B cell (primary cell): ENCODE measurements at regions not wholly inside any gene's neighbourhood (a gene's known extent, or its start where the extent isn't known, plus 50 kb on each side); places are given as distances from the start of the nearest gene placed in this dataset.

ENCODE experiments used
- EZH2 ChIP-seq: IDR thresholded peaks from 2 replicates; pipeline ENCODE4 v1.6.1; 2012; ENCODE audit warnings: borderline replicate concordance, low read depth, mild to moderate bottlenecking, moderate library complexity, low read length; ENCODE audit not compliant: insufficient read depth, poor library complexity, severe bottlenecking
- TF ChIP-seq, protein P1 (sequence below): fragments of 200-600 bp; IDR thresholded peaks from one replicate; pipeline ENCODE4 v1.8.0; 2022; ENCODE audit warnings: antibody characterized with exemption, mild to moderate bottlenecking

DNA sequence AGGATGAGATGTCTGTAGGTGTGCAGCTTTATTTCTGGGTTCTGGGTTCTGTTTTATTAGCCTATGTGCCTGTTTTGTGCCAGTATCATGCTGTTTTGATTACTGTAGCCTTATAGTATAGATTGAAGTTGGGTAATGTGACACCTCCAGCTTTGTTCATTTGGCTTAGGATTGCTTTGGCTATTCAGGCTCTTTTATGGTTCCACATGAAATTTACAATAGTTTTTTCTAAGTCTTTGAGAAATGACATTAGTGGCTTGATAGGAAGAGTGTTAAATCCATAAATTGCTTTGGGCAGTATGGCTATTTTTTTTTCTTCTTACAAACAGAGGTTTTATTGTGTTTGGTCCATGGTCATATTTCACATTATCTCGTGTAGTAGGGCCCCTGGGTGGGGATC lies 285.8 kb upstream of the GADL1 start:
- TF ChIP-seq, protein P1, sequence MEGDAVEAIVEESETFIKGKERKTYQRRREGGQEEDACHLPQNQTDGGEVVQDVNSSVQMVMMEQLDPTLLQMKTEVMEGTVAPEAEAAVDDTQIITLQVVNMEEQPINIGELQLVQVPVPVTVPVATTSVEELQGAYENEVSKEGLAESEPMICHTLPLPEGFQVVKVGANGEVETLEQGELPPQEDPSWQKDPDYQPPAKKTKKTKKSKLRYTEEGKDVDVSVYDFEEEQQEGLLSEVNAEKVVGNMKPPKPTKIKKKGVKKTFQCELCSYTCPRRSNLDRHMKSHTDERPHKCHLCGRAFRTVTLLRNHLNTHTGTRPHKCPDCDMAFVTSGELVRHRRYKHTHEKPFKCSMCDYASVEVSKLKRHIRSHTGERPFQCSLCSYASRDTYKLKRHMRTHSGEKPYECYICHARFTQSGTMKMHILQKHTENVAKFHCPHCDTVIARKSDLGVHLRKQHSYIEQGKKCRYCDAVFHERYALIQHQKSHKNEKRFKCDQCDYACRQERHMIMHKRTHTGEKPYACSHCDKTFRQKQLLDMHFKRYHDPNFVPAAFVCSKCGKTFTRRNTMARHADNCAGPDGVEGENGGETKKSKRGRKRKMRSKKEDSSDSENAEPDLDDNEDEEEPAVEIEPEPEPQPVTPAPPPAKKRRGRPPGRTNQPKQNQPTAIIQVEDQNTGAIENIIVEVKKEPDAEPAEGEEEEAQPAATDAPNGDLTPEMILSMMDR, result no peak
- no peak for TF ChIP-seq EZH2
